HCT116 (cell line): ENCODE measurements at regions not wholly inside any gene's neighbourhood (a gene's known extent, or its start where the extent isn't known, plus 50 kb on each side); places are given as distances from the start of the nearest gene placed in this dataset.

ENCODE experiments used
- ATAC-seq: fragments of 200-7000 bp; cut with Tn5 transposase; 2 replicates; pipeline ENCODE4 v1.9.1; 2020; ENCODE audit warnings: mild to moderate bottlenecking, moderate library complexity
- BruUV-seq: library from RNA; stranded (reverse); fragments of 400-500 nt; replicated peaks from 2 replicates; lab custom pipeline; 2021; lab: Mats Ljungman, UMichigan
- CTCF ChIA-PET: fragments of 300-600 bp; sonication (Branson Sonifier 250); formaldehyde crosslinking; loops from one replicate; lab custom pipeline; 2021; ENCODE audit warnings: antibody characterized with exemption; lab: Charles Lee
- POLR2A ChIA-PET: fragments of 300-600, 350-600 bp; sonication (Branson Sonifier 250); formaldehyde crosslinking; loops from one replicate; lab custom pipeline; 2021; ENCODE audit warnings: antibody characterized with exemption; lab: Charles Lee
- RAD21 ChIA-PET, 2 experiments: fragments of 300-600 bp; sonication (Branson Sonifier 250); formaldehyde crosslinking; loops; one replicate each; lab custom pipeline; 2023; ENCODE audit warnings: low total read pairs in 2 of 2; ENCODE audit not compliant: uncharacterized antibody in 2 of 2, unreplicated experiment in 2 of 2, low non-redundant PET in 1 of 2; lab: Charles Lee
- DNase-seq: peaks from one replicate; pipeline ENCODE4 v3.0.0-alpha.2; 2010; ENCODE audit warnings: low read depth, low spot score
- H2AFZ ChIP-seq: fragments of 200-600 bp; shearing (Covaris generic), sonication (generic); 2 replicates; pipeline ENCODE4 v1.6.1; 2017; ENCODE audit warnings: low read depth, mixed run types, mixed read lengths, antibody characterized with exemption, low read length; ENCODE audit not compliant: poor library complexity, severe bottlenecking
- H3K27ac ChIP-seq: 2 replicates; pipeline ENCODE4 v1.5.1; 2012; ENCODE audit warnings: low read depth, low read length
- H3K27me3 ChIP-seq: fragments of 200-600 bp; sonication (generic); 2 replicates; pipeline ENCODE4 v1.6.1; 2016; ENCODE audit warnings: mixed run types, low read length, mixed read lengths; ENCODE audit not compliant: insufficient read depth
- H3K36me3 ChIP-seq, 2 experiments: fragments of 200-500 bp in 1 of 2; fragments of 200-600 bp in 1 of 2; sonication (Bioruptor generic) in 1 of 2; sonication (generic) in 1 of 2; 2 replicates each; pipeline versions ENCODE4 v1.5.1 to v1.6.1; 2014 to 2016; ENCODE audit warnings: low read length in 2 of 2, inconsistent platforms in 1 of 2, mixed read lengths in 1 of 2, mixed run types in 1 of 2; ENCODE audit not compliant: insufficient read depth in 2 of 2, control insufficient read depth in 1 of 2
- H3K4me1 ChIP-seq, 2 experiments: fragments of 200-600 bp in 1 of 2; sonication (generic) in 1 of 2; 2 replicates each; pipeline versions ENCODE4 v1.5.1 to v1.6.1; 2012 to 2017; ENCODE audit warnings: low read length in 2 of 2, inconsistent platforms in 1 of 2, mild to moderate bottlenecking in 1 of 2, mixed read lengths in 1 of 2, mixed run types in 1 of 2, moderate library complexity in 1 of 2; ENCODE audit not compliant: insufficient read depth in 2 of 2, control insufficient read depth in 1 of 2
- H3K4me2 ChIP-seq: fragments of 200-600 bp; sonication (generic); 2 replicates; pipeline ENCODE4 v1.6.1; 2017; ENCODE audit warnings: mixed run types, low read length, mixed read lengths
- H3K4me3 ChIP-seq, 2 experiments: fragments of 200-600 bp in 1 of 2; sonication (generic) in 1 of 2; replicated peaks in 1 of 2; 2 replicates each; pipeline ENCODE4 v1.5.1; 2011 to 2016; ENCODE audit warnings: low read length in 2 of 2, control low read depth in 1 of 2, low read depth in 1 of 2, mild to moderate bottlenecking in 1 of 2, mixed read lengths in 1 of 2, mixed run types in 1 of 2
- H3K79me2 ChIP-seq: fragments of 200-600 bp; sonication (generic); 2 replicates; pipeline ENCODE4 v1.6.1; 2017; ENCODE audit warnings: mild to moderate bottlenecking, mixed run types, low read length, moderate library complexity, mixed read lengths; ENCODE audit not compliant: insufficient read depth
- H3K9ac ChIP-seq: fragments of 200-600 bp; sonication (generic); 2 replicates; pipeline ENCODE4 v1.6.1; 2016; ENCODE audit warnings: low read length, mixed read lengths
- H3K9me2 ChIP-seq: fragments of 200-600 bp; sonication (generic), shearing (Covaris generic); 2 replicates; pipeline ENCODE4 v1.6.1; 2017; ENCODE audit warnings: mixed run types, mild to moderate bottlenecking, moderate library complexity; ENCODE audit not compliant: insufficient read depth
- H3K9me3 ChIP-seq, 2 experiments: fragments of 200-500 bp in 1 of 2; fragments of 200-600 bp in 1 of 2; sonication (Bioruptor generic) in 1 of 2; sonication (generic) in 1 of 2; 2 replicates each; pipeline ENCODE4 v1.6.1; 2014 to 2017; ENCODE audit warnings: low read length in 2 of 2, mixed read lengths in 2 of 2, inconsistent platforms in 1 of 2, low read depth in 1 of 2, mild to moderate bottlenecking in 1 of 2, mixed run types in 1 of 2, moderate library complexity in 1 of 2; ENCODE audit not compliant: control insufficient read depth in 1 of 2, insufficient read depth in 1 of 2
- H4K20me1 ChIP-seq: fragments of 200-600 bp; sonication (generic), shearing (Covaris generic); 2 replicates; pipeline ENCODE4 v1.6.1; 2017; ENCODE audit warnings: mixed run types, mild to moderate bottlenecking, moderate library complexity; ENCODE audit not compliant: insufficient read depth
- ATF3 ChIP-seq: IDR thresholded peaks from 2 replicates; pipeline ENCODE4 v1.6.1; 2012
- CBX3 ChIP-seq: IDR thresholded peaks from 2 replicates; pipeline ENCODE4 v1.6.1; 2012; ENCODE audit warnings: low read depth
- CEBPB ChIP-seq: IDR thresholded peaks from 2 replicates; pipeline ENCODE4 v1.6.1; 2012; ENCODE audit warnings: low read depth
- CTCF ChIP-seq, 3 experiments: fragments of 200-600 bp in 1 of 3; sonication (generic) in 1 of 3; IDR thresholded peaks in 2 of 3; conservative IDR thresholded peaks in 1 of 3; 2 replicates each; pipeline ENCODE4 v1.5.1; 2012 to 2017; ENCODE audit warnings: low read depth in 2 of 3, low read length in 2 of 3, antibody characterized with exemption in 1 of 3, borderline replicate concordance in 1 of 3, control low read depth in 1 of 3, mild to moderate bottlenecking in 1 of 3, mixed read lengths in 1 of 3, mixed run types in 1 of 3, moderate library complexity in 1 of 3; ENCODE audit not compliant: insufficient read depth in 1 of 3
- EGR1 ChIP-seq: IDR thresholded peaks from 2 replicates; pipeline ENCODE4 v1.6.1; 2012; ENCODE audit warnings: low read depth
- EZH2 ChIP-seq: fragments of 200-600 bp; sonication (generic); IDR thresholded peaks from 2 replicates; pipeline ENCODE4 v1.6.1; 2017; ENCODE audit warnings: antibody characterized with exemption, mixed run types
- EZH2phosphoT487 ChIP-seq: fragments of 200-600 bp; IDR thresholded peaks from 2 replicates; pipeline ENCODE4 v1.6.1; 2018; ENCODE audit warnings: antibody characterized with exemption, borderline replicate concordance
- FOSL1 ChIP-seq: IDR thresholded peaks from 2 replicates; pipeline ENCODE4 v1.6.1; 2012; ENCODE audit warnings: low read depth
- JUND ChIP-seq: IDR thresholded peaks from 2 replicates; pipeline ENCODE4 v1.6.1; 2012
- MAX ChIP-seq: IDR thresholded peaks from 2 replicates; pipeline ENCODE4 v1.6.1; 2012
- POLR2A ChIP-seq: IDR thresholded peaks from 2 replicates; pipeline ENCODE4 v1.7.0; 2011; ENCODE audit warnings: borderline replicate concordance; ENCODE audit not compliant: insufficient read depth, insufficient read length; ENCODE audit errors: extremely low read depth
- POLR2AphosphoS5 ChIP-seq: IDR thresholded peaks from 2 replicates; pipeline ENCODE4 v1.6.1; 2011; ENCODE audit warnings: mild to moderate bottlenecking, low read depth, low read length, moderate library complexity
- REST ChIP-seq: IDR thresholded peaks from 2 replicates; pipeline ENCODE4 v1.6.1; 2012; ENCODE audit warnings: low read depth
- SP1 ChIP-seq: IDR thresholded peaks from 2 replicates; pipeline ENCODE4 v1.6.1; 2012; ENCODE audit warnings: low read depth
- SRF ChIP-seq: IDR thresholded peaks from 2 replicates; pipeline ENCODE4 v1.6.1; 2012; ENCODE audit warnings: low read depth
- TCF7L2 ChIP-seq: IDR thresholded peaks from 2 replicates; pipeline ENCODE4 v1.7.0; 2011; ENCODE audit warnings: borderline replicate concordance, inconsistent platforms; ENCODE audit not compliant: insufficient read depth, insufficient read length; ENCODE audit errors: extremely low read depth
- YY1 ChIP-seq: IDR thresholded peaks from 2 replicates; pipeline ENCODE4 v1.6.1; 2011; ENCODE audit warnings: low read length, low read depth, moderate library complexity, mild to moderate bottlenecking; ENCODE audit not compliant: insufficient replicate concordance; ENCODE audit errors: extremely low read depth
- ZFX ChIP-seq: fragments of 450-650 bp; IDR thresholded peaks from 2 replicates; pipeline ENCODE4 v1.6.1; 2017
- ZNF274 ChIP-seq: fragments of 200-500 bp; sonication (Bioruptor generic); IDR thresholded peaks from 2 replicates; pipeline ENCODE4 v1.6.1; 2014; ENCODE audit warnings: mild to moderate bottlenecking, low read depth, low read length, inconsistent platforms
- intact Hi-C: fragments of 100-400 bp; cut with micrococcal nuclease; formaldehyde crosslinking; loops from 2 replicates; pipeline ENCODE4 v1.10.0; 2022

GRCh38 chr3:117282566-117282965, 573.0 kb downstream of the TUSC7 start:
- ATAC-seq (no peak), DNase-seq (no peak)
- H3K9me3 ChIP-seq = no peaks in the 10 kb centered on the region; a peak in 1 of 4 replicates
- no peaks in the 10 kb centered on the region for H4K20me1 ChIP-seq
- POLR2A ChIA-PET = no interaction called here
- no peaks in the 10 kb centered on the region for H3K79me2 ChIP-seq
- intact Hi-C loops = no loop called here
- no peaks in the 10 kb centered on the region for H3K36me3 ChIP-seq
- CTCF ChIA-PET = no interaction called here
- H3K9ac ChIP-seq = no peak overlapping the region
- no peaks in the 10 kb centered on the region for H3K27me3 ChIP-seq
- no peaks in the 10 kb centered on the region for H3K9me2 ChIP-seq
- H3K4me2 ChIP-seq = no peak overlapping the region
- peaks cover 0 to 6% of the 10 kb centered on the region in 2 experiments; a peak in 1 of 4 replicates for H3K4me1 ChIP-seq
- H3K4me3 ChIP-seq = no peak overlapping the region
- TF ChIP-seq REST = no peak
- TF ChIP-seq MAX = no peak
- TF ChIP-seq POLR2A = no peak
- TF ChIP-seq FOSL1 = no peak
- no peak for TF ChIP-seq CEBPB
- TF ChIP-seq SRF = no peak
- no peak for TF ChIP-seq EGR1
- TF ChIP-seq YY1 = no peak
- TF ChIP-seq POLR2AphosphoS5 = no peak
- no peak for TF ChIP-seq EZH2
- no peak for TF ChIP-seq CBX3
- TF ChIP-seq TCF7L2 = no peak
- TF ChIP-seq ZNF274 = no peak
- no peak for TF ChIP-seq ZFX
- no peak for TF ChIP-seq ATF3
- TF ChIP-seq EZH2phosphoT487 = no peak
- no peak for TF ChIP-seq SP1
- TF ChIP-seq CTCF (IDR thresholded peaks at IDR 0.05 in 2 of 3, conservative IDR thresholded peaks at IDR 0.05 in 1 of 3; ENCODE audit: borderline replicate concordance in 1 of 3, insufficient read depth in 1 of 3, low read depth in 2 of 3, low read length in 2 of 3) = no peak
- TF ChIP-seq JUND = no peak
- no peak overlapping the region for H3K27ac ChIP-seq
- RAD21 ChIA-PET = no interaction called here
- no TSS peak for BruUV-seq
- no peak overlapping the region for H2AFZ ChIP-seq
